H1 (cell line): ENCODE measurements at regions not wholly inside any gene's neighbourhood (a gene's known extent, or its start where the extent isn't known, plus 50 kb on each side); places are given as distances from the start of the nearest gene placed in this dataset.

ENCODE experiments used
- CHD1 ChIP-seq: IDR thresholded peaks from 2 replicates; pipeline ENCODE4 v1.6.1; 2012; ENCODE audit warnings: low read depth, low read length, improper control_type of control experiment
- CHD2 ChIP-seq: IDR thresholded peaks from 2 replicates; pipeline ENCODE4 v1.6.1; 2012; ENCODE audit warnings: low read length, improper control_type of control experiment
- E2F6 ChIP-seq: IDR thresholded peaks from 2 replicates; pipeline ENCODE4 v1.6.1; 2012; ENCODE audit warnings: inconsistent platforms
- HDAC2 ChIP-seq, 2 experiments: fragments of 300-600 bp in 1 of 2; sonication (generic) in 1 of 2; IDR thresholded peaks; 2 replicates each; pipeline ENCODE4 v1.6.1; 2011 to 2012; ENCODE audit warnings: low read depth in 2 of 2, low read length in 2 of 2, mild to moderate bottlenecking in 2 of 2, moderate library complexity in 2 of 2, borderline replicate concordance in 1 of 2, inconsistent platforms in 1 of 2
- KDM1A ChIP-seq: fragments of 200-600, 300-600 bp; sonication (generic); IDR thresholded peaks from 2 replicates; pipeline ENCODE4 v1.7.1; 2016; ENCODE audit warnings: mild to moderate bottlenecking, low read length, borderline replicate concordance
- POLR2A ChIP-seq, 2 experiments: IDR thresholded peaks; 1 replicate in 1 of 2; 2 replicates in 1 of 2; pipeline ENCODE4 v1.6.1; 2011; ENCODE audit warnings: low read depth in 2 of 2, low read length in 2 of 2, mild to moderate bottlenecking in 2 of 2; ENCODE audit errors: control extremely low read depth in 1 of 2
- RBBP5 ChIP-seq: IDR thresholded peaks from 2 replicates; pipeline ENCODE4 v1.7.1; 2012; ENCODE audit warnings: low read depth, mild to moderate bottlenecking, inconsistent platforms, low read length, moderate library complexity, borderline replicate concordance
- RXRA ChIP-seq: IDR thresholded peaks from 2 replicates; pipeline ENCODE4 v1.6.1; 2011; ENCODE audit warnings: low read depth, mild to moderate bottlenecking, low read length, moderate library complexity; ENCODE audit not compliant: insufficient read depth
- SP1 ChIP-seq: IDR thresholded peaks from 2 replicates; pipeline ENCODE4 v1.6.1; 2011; ENCODE audit warnings: low read depth, low read length
- TAF1 ChIP-seq: IDR thresholded peaks from 2 replicates; pipeline ENCODE4 v1.6.1; 2011; ENCODE audit warnings: mild to moderate bottlenecking, low read depth, low read length
- YY1 ChIP-seq: IDR thresholded peaks from 2 replicates; pipeline ENCODE4 v1.6.1; 2011; ENCODE audit warnings: low read depth, mild to moderate bottlenecking, low read length
- ZNF274 ChIP-seq: IDR thresholded peaks from 2 replicates; pipeline ENCODE4 v1.7.0; 2012; ENCODE audit warnings: low read length, borderline replicate concordance; ENCODE audit errors: extremely low read depth
- TF ChIP-seq, protein P1 (sequence below), 3 experiments: IDR thresholded peaks; 1 replicate in 2 of 3; 2 replicates in 1 of 3; pipeline versions ENCODE4 v1.5.1 to v1.6.1; 2011; ENCODE audit warnings: low read length in 3 of 3, mild to moderate bottlenecking in 3 of 3, inconsistent platforms in 2 of 3, low read depth in 1 of 3, moderate library complexity in 1 of 3; ENCODE audit not compliant: insufficient read depth in 1 of 3; ENCODE audit errors: control extremely low read depth in 1 of 3

- no peak for TF ChIP-seq POLR2A (IDR thresholded peaks at IDR 0.05; ENCODE audit: control extremely low read depth in 1 of 2, low read depth in 2 of 2, low read length in 2 of 2)
- TF ChIP-seq ZNF274 = no peak
- TF ChIP-seq, protein P1, sequence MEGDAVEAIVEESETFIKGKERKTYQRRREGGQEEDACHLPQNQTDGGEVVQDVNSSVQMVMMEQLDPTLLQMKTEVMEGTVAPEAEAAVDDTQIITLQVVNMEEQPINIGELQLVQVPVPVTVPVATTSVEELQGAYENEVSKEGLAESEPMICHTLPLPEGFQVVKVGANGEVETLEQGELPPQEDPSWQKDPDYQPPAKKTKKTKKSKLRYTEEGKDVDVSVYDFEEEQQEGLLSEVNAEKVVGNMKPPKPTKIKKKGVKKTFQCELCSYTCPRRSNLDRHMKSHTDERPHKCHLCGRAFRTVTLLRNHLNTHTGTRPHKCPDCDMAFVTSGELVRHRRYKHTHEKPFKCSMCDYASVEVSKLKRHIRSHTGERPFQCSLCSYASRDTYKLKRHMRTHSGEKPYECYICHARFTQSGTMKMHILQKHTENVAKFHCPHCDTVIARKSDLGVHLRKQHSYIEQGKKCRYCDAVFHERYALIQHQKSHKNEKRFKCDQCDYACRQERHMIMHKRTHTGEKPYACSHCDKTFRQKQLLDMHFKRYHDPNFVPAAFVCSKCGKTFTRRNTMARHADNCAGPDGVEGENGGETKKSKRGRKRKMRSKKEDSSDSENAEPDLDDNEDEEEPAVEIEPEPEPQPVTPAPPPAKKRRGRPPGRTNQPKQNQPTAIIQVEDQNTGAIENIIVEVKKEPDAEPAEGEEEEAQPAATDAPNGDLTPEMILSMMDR (IDR thresholded peaks at IDR 0.05; ENCODE audit: control extremely low read depth in 1 of 3, insufficient read depth in 1 of 3, low read depth in 1 of 3, low read length in 3 of 3) = no peak
- no peak for TF ChIP-seq HDAC2 (IDR thresholded peaks at IDR 0.05; ENCODE audit: borderline replicate concordance in 1 of 2, low read depth in 2 of 2, low read length in 2 of 2)
- TF ChIP-seq SP1 = no peak
- TF ChIP-seq CHD2 = no peak
- TF ChIP-seq CHD1 = no peak
- no peak for TF ChIP-seq E2F6
- TF ChIP-seq YY1 = no peak
- TF ChIP-seq RXRA = no peak
- no peak for TF ChIP-seq TAF1
- TF ChIP-seq RBBP5 = no peak
- TF ChIP-seq KDM1A = no peak
Measured at GRCh38 chr6:128767150-128767549, 115.8 kb upstream of the LAMA2 start.
